ENCODE measurements at regions not wholly inside any gene's neighbourhood (a gene's known extent, or its start where the extent isn't known, plus 50 kb on each side); places are given as distances from the start of the nearest gene placed in this dataset.

DNA sequence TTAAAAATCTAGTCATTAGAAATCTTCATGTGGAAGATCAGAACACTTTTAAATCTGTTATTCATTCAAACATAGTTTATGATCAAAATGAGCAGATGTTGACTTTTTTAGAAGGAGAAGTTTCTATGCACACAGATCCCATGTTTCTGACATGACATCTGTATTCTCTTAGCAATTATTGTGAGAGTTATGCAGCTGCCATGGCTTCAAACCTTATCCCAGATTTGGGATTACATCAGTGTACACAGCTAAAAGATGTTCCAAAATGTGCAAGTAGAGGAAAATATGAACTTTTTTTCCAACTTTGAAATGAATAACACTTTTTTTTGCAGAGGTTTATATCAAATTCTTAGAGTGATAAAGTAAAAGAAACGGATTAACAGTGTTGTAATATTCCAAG is 1166.9 kb downstream of the ZPLD1 start:
- TF ChIP-seq FOXM1 (IDR thresholded peaks at IDR 0.05; ENCODE audit: borderline replicate concordance) (no peak), ZNF384 (IDR thresholded peaks at IDR 0.05) (no peak), FOXK2 (IDR thresholded peaks at IDR 0.05) (no peak), SUZ12 (IDR thresholded peaks at IDR 0.05) (no peak), LEF1 (IDR thresholded peaks at IDR 0.05; ENCODE audit: borderline replicate concordance) (no peak), ARNT (IDR thresholded peaks at IDR 0.05) (no peak), SP1 (IDR thresholded peaks at IDR 0.05) (no peak), FOXA1 (IDR thresholded peaks at IDR 0.05) (no peak), BHLHE40 (IDR thresholded peaks at IDR 0.05; ENCODE audit: borderline replicate concordance) (no peak), TARDBP (IDR thresholded peaks at IDR 0.05) (no peak), CTBP1 (IDR thresholded peaks at IDR 0.05; ENCODE audit: borderline replicate concordance) (no peak), ELF4 (IDR thresholded peaks at IDR 0.05) (no peak)
- TF ChIP-seq, protein P1, sequence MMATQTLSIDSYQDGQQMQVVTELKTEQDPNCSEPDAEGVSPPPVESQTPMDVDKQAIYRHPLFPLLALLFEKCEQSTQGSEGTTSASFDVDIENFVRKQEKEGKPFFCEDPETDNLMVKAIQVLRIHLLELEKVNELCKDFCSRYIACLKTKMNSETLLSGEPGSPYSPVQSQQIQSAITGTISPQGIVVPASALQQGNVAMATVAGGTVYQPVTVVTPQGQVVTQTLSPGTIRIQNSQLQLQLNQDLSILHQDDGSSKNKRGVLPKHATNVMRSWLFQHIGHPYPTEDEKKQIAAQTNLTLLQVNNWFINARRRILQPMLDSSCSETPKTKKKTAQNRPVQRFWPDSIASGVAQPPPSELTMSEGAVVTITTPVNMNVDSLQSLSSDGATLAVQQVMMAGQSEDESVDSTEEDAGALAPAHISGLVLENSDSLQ (IDR thresholded peaks at IDR 0.05): no peak

All from HEK293T (cell line).